ENCODE measurements at regions not wholly inside any gene's neighbourhood (a gene's known extent, or its start where the extent isn't known, plus 50 kb on each side); places are given as distances from the start of the nearest gene placed in this dataset.

DNA sequence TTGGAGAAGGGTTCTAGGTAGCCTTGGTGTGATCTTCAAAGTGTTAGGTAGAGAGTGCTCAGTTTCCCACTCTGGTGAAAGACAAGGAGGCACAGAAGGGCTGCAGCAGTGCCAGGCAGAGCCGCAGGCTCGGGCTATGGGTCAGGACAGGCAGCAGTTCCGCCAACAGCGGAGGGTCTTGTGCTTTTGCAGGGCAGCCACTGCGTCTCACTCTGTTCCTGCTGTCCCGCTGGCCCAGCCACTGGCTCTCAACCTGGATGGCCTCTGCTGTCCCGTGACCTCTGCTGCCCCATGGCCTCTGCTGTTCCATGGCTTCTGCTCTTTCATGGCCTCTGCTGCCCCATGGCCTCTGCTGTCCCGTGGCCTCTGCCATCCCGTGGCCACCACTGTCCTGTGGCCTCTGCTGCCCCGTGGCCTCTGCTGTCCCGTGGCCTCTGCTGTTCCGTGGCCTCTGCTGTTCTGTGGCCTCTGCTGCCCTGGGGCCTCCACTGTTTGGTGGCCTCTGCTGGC is 175.7 kb downstream of the URI1 start:
- no peak for DNase-seq (ENCODE audit: low spot score)
- TF ChIP-seq, protein P1, sequence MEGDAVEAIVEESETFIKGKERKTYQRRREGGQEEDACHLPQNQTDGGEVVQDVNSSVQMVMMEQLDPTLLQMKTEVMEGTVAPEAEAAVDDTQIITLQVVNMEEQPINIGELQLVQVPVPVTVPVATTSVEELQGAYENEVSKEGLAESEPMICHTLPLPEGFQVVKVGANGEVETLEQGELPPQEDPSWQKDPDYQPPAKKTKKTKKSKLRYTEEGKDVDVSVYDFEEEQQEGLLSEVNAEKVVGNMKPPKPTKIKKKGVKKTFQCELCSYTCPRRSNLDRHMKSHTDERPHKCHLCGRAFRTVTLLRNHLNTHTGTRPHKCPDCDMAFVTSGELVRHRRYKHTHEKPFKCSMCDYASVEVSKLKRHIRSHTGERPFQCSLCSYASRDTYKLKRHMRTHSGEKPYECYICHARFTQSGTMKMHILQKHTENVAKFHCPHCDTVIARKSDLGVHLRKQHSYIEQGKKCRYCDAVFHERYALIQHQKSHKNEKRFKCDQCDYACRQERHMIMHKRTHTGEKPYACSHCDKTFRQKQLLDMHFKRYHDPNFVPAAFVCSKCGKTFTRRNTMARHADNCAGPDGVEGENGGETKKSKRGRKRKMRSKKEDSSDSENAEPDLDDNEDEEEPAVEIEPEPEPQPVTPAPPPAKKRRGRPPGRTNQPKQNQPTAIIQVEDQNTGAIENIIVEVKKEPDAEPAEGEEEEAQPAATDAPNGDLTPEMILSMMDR (IDR thresholded peaks at IDR 0.05): no peak
- ATAC-seq (ENCODE audit: low FRiP score): no peak

DNA sequence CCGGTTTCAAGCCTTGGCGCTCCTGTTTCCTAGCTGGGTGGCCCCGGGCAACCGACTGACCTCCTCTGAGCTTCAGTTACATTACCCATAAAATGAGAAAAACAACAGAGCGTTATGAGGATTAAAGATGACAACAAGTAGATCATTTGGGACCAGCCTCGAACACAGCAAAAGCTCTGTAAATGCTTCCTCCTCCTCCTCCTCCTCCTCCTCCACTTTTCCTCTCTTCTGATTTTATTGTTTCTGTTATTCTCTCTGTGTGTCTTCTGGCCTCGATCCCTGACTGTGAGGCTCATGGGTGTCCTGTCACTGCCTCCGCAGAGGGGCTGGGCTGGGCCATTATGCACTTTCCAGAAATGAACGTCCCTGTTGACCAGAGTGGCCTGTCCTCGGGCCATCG is 176.2 kb downstream of the URI1 start:
- DNase-seq (ENCODE audit: low spot score): no peak
- no peak for ATAC-seq (ENCODE audit: low FRiP score)
- TF ChIP-seq, protein P1 (IDR thresholded peaks at IDR 0.05): no peak

DNA sequence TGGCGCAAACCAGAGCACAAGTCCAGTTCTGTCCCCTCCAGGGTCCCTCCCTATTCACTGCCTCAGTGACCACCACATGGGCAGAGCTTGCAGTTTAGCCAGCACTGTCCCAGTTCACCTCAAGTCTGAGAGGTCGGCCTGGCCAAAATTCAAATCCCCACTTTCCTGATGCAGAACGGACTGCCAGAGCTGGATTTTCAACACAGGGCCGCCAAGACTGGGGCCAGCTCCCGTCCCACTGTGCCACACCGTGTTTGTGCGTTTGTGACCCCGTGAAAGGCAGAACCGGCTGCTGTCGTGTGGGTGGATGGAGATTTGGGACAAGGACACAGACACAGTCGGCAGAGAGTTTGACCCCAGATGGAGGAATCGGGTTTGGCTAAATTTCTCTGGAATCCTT is 176.7 kb downstream of the URI1 start:
- ATAC-seq (ENCODE audit: low FRiP score): no peak
- TF ChIP-seq, protein P1 (IDR thresholded peaks at IDR 0.05): no peak
- DNase-seq (ENCODE audit: low spot score): no peak

DNA sequence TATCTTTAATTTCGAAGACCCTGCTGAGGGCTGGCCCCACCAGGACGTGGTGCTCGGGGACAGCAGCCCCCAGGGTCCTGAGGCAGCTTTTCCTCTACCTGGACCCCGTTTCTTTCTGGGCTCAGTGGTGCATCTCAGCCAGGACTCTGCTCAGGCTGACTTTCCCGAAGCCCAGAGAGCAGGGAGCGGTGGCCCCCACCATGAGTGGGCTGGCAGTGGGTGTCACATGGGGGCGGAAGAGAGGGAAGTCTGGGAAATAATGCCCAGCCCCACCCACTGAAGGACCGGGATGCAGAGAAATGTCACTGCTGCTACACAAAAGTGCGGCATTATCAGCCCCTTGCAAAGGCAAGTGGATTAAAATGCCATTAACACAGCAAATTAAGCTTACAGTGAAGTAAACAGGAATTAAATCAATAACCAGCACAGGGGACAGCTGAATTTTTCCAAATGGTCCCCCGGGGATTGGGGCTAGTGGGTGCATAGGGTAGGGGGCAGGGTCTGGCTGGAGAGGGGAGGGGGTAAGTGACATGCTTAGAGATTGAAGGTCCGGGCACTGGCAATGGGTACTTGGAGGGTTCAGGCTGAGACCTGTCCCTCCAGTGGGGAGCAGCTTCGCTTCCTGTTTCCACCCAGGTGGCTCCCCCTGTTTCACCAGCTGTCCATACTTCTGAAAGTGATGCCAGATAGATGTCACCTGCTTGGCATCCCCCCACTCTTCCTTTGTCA is 177.3 kb downstream of the URI1 start:
- TF ChIP-seq, protein P1 (IDR thresholded peaks at IDR 0.05): no peak
- no peak for ATAC-seq (ENCODE audit: low FRiP score)
- DNase-seq (ENCODE audit: low spot score): no peak

DNA sequence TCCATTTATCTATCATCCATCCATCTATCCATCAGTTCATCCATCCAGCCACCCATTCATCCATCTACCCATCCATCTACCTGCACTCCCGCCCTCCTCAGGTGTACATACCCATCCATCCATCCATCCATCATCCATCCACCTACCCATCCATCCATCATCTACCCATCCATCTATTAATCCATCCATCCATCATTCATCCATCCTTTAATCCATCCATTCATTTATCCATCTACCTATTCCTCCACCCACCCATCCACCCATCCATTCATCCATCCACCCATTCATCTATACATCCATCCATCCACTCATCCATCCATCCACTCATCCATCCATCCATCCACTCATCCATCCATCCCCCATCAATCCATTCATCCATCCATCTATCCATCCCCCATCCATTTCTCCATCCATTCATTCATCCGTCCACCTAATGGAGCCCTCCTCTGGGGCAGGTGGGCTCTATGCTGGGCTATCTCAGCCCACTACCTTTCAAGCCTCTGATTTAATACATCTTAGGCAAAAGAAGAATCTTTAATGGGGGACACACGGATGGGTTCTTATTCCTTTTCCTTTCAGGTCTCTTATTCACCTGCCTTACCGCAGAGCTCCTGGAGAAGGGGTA is 178.9 kb downstream of the URI1 start:
- ATAC-seq (ENCODE audit: low FRiP score) (no peak), DNase-seq (ENCODE audit: low spot score) (no peak)
- TF ChIP-seq, protein P1 (IDR thresholded peaks at IDR 0.05): no peak

DNA sequence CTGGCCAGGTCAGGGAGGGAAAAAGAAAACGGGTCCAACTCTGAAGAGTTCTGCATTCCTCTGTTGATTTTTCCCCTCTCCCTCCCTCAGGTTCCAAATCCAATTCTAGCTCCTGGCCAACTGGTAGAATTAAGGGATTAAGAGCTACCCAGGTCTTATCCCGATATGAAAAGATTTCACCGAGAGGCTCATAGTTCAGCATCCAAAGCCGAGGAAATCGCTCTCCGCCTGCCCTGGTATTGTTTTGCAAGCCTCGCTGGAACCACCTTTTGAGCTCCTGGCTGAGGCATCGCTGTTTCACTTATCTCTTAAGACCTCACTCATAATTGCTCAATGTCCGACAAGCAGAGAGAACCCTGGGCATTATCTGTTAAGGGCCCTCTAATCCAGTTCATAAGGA is 180.4 kb downstream of the URI1 start:
- TF ChIP-seq, protein P1 (IDR thresholded peaks at IDR 0.05): no peak
- DNase-seq (ENCODE audit: low spot score) (no peak), ATAC-seq (ENCODE audit: low FRiP score) (no peak)

DNA sequence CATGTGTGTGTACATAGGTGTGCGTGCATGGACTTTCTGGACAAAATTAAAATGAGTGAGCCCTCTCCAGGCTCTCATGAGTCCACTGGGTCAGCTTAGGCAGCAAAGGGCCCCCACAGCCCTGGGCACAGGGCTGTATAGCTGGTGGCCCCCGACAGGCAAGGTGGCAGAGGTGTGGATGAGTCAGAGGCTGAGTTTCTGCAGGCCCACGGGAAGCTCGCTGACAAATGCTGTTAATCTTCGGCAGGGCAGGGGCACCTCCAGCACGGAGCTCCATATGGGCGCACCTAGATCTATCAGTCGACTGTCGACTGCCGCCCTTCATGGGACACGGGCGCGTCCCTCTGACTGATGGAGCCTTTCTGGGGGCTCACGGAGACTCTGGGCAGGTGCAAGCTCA is 181.1 kb downstream of the URI1 start:
- ATAC-seq (ENCODE audit: low FRiP score): no peak
- no peak for DNase-seq (ENCODE audit: low spot score)
- TF ChIP-seq, protein P1 (IDR thresholded peaks at IDR 0.05): no peak

Measured in omental fat pad (tissue), 3 donors.